Glutamatergic neuron (in vitro differentiated cells): ENCODE measurements at regions not wholly inside any gene's neighbourhood (a gene's known extent, or its start where the extent isn't known, plus 50 kb on each side); places are given as distances from the start of the nearest gene placed in this dataset.

Experiments used
- DNase-seq: peaks from one replicate; pipeline ENCODE4 v3.0.0; 2022
- H3K27ac Mint-ChIP-seq: one replicate; pipeline ENCODE4 v1.8.0; 2020; ENCODE audit warnings: mild to moderate bottlenecking, mixed read lengths, inconsistent platforms; ENCODE audit not compliant: unreplicated experiment
- H3K27me3 Mint-ChIP-seq: one replicate; pipeline ENCODE4 v1.8.0; 2020; ENCODE audit warnings: mild to moderate bottlenecking, moderate library complexity, mixed read lengths, inconsistent platforms; ENCODE audit not compliant: unreplicated experiment
- H3K36me3 Mint-ChIP-seq: one replicate; pipeline ENCODE4 v1.8.0; 2020; ENCODE audit warnings: mild to moderate bottlenecking, mixed read lengths, inconsistent platforms; ENCODE audit not compliant: unreplicated experiment
- H3K4me1 Mint-ChIP-seq: one replicate; pipeline ENCODE4 v1.8.0; 2020; ENCODE audit warnings: mild to moderate bottlenecking, low read depth, mixed read lengths, inconsistent platforms; ENCODE audit not compliant: unreplicated experiment
- H3K4me3 Mint-ChIP-seq: one replicate; pipeline ENCODE4 v1.8.0; 2020; ENCODE audit warnings: mild to moderate bottlenecking, mixed read lengths, inconsistent platforms; ENCODE audit not compliant: unreplicated experiment
- H3K9me3 Mint-ChIP-seq: one replicate; pipeline ENCODE4 v1.8.0; 2020; ENCODE audit warnings: mild to moderate bottlenecking, moderate library complexity, mixed read lengths, inconsistent platforms; ENCODE audit not compliant: unreplicated experiment
- CTCF ChIP-seq: fragments of 200-600 bp; sonication (generic); IDR thresholded peaks from one replicate; pipeline ENCODE4 v1.5.0; 2021; ENCODE audit not compliant: partially characterized antibody, unreplicated experiment

- H3K9me3 Mint-ChIP-seq = no peaks in the 10 kb centered on the region
- no peak overlapping the region for H3K27ac Mint-ChIP-seq
- H3K27me3 Mint-ChIP-seq = no peaks in the 10 kb centered on the region
- H3K4me1 Mint-ChIP-seq = no peaks in the 10 kb centered on the region
- TF ChIP-seq CTCF = no peak
- DNase-seq = no peak
- no peak overlapping the region for H3K4me3 Mint-ChIP-seq
- no peaks in the 10 kb centered on the region for H3K36me3 Mint-ChIP-seq
Measured at GRCh38 chr5:99460701-99461100, 531.9 kb upstream of the CHD1 start.

- no peak for TF ChIP-seq CTCF
- no peak overlapping the region for H3K4me3 Mint-ChIP-seq
- H3K27me3 Mint-ChIP-seq = no peaks in the 10 kb centered on the region
- H3K4me1 Mint-ChIP-seq = no peaks in the 10 kb centered on the region
- no peak for DNase-seq
- H3K36me3 Mint-ChIP-seq = no peaks in the 10 kb centered on the region
- no peaks in the 10 kb centered on the region for H3K9me3 Mint-ChIP-seq
- H3K27ac Mint-ChIP-seq = no peak overlapping the region
Measured at GRCh38 chr5:99453196-99453595, 524.4 kb upstream of the CHD1 start.

GRCh38 chr5:99449786-99450185, 521.0 kb upstream of the CHD1 start:
- Mint-ChIP-seq H3K27me3 (no peaks in the 10 kb centered on the region), H3K27ac (no peak overlapping the region), H3K4me1 (no peaks in the 10 kb centered on the region), H3K9me3 (no peaks in the 10 kb centered on the region), H3K36me3 (no peaks in the 10 kb centered on the region), H3K4me3 (no peak overlapping the region)
- TF ChIP-seq CTCF = no peak
- DNase-seq = no peak

- Mint-ChIP-seq H3K36me3 (no peaks in the 10 kb centered on the region), H3K27me3 (no peaks in the 10 kb centered on the region), H3K4me3 (no peak overlapping the region), H3K27ac (no peak overlapping the region), H3K9me3 (no peaks in the 10 kb centered on the region), H3K4me1 (no peaks in the 10 kb centered on the region)
- TF ChIP-seq CTCF = no peak
- DNase-seq = no peak
Measured at GRCh38 chr5:99445805-99446204, 517.0 kb upstream of the CHD1 start.

- H3K4me1 Mint-ChIP-seq = no peaks in the 10 kb centered on the region
- H3K36me3 Mint-ChIP-seq = no peaks in the 10 kb centered on the region
- TF ChIP-seq CTCF = no peak
- no peaks in the 10 kb centered on the region for H3K9me3 Mint-ChIP-seq
- no peak overlapping the region for H3K4me3 Mint-ChIP-seq
- H3K27me3 Mint-ChIP-seq = no peaks in the 10 kb centered on the region
- no peak for DNase-seq
- no peak overlapping the region for H3K27ac Mint-ChIP-seq
Measured at GRCh38 chr5:99441235-99441634, 512.4 kb upstream of the CHD1 start.
